Astrocyte of the spinal cord (primary cell): ENCODE measurements at regions not wholly inside any gene's neighbourhood (a gene's known extent, or its start where the extent isn't known, plus 50 kb on each side); places are given as distances from the start of the nearest gene placed in this dataset.

Source experiments
- DNase-seq: peaks from one replicate; pipeline ENCODE4 v3.0.0; 2011; ENCODE audit warnings: low read depth, low spot score
- H3K4me3 ChIP-seq: 2 replicates; pipeline ENCODE4 v1.5.1; 2011; ENCODE audit warnings: low read depth, mild to moderate bottlenecking, low read length, moderate library complexity
- CTCF ChIP-seq: IDR thresholded peaks from 2 replicates; pipeline ENCODE4 v1.5.1; 2012; ENCODE audit warnings: low read depth, mild to moderate bottlenecking, low read length, inconsistent platforms
- in situ Hi-C: cut with HindIII; loops from 2 replicates; pipeline ENCODE4 v1.10.0; 2017; ENCODE audit warnings: low sequenced_read_pairs

- in situ Hi-C loops: no loop called here
- DNase-seq: no peak
- TF ChIP-seq CTCF: no peak
- no peak overlapping the region for H3K4me3 ChIP-seq
Observed at GRCh38 chr16:27706866-27707685, 157.1 kb downstream of the KATNIP start.

GRCh38 chr16:27708651-27709050 lies 158.7 kb downstream of the KATNIP start:
- no peak for DNase-seq
- H3K4me3 ChIP-seq: no peak overlapping the region
- in situ Hi-C loops: no loop called here
- TF ChIP-seq CTCF: no peak

GRCh38 chr16:27712251-27712711 lies 162.3 kb downstream of the KATNIP start:
- in situ Hi-C loops: no loop called here
- no peak for DNase-seq
- no peak overlapping the region for H3K4me3 ChIP-seq
- no peak for TF ChIP-seq CTCF

- in situ Hi-C loops: no loop called here
- DNase-seq: no peak
- no peak overlapping the region for H3K4me3 ChIP-seq
- TF ChIP-seq CTCF: no peak
Observed at GRCh38 chr16:27717726-27718125, 167.8 kb downstream of the KATNIP start.

- in situ Hi-C loops: no loop called here
Observed at GRCh38 chr16:27718201-27719105, 168.5 kb downstream of the KATNIP start.

More at GRCh38 chr16:27718201-27719105, 168.5 kb downstream of the KATNIP start:
- TF ChIP-seq CTCF: no peak
- no peak for DNase-seq
- no peak overlapping the region for H3K4me3 ChIP-seq
